ENCODE measurements at regions not wholly inside any gene's neighbourhood (a gene's known extent, or its start where the extent isn't known, plus 50 kb on each side); places are given as distances from the start of the nearest gene placed in this dataset.

DNA sequence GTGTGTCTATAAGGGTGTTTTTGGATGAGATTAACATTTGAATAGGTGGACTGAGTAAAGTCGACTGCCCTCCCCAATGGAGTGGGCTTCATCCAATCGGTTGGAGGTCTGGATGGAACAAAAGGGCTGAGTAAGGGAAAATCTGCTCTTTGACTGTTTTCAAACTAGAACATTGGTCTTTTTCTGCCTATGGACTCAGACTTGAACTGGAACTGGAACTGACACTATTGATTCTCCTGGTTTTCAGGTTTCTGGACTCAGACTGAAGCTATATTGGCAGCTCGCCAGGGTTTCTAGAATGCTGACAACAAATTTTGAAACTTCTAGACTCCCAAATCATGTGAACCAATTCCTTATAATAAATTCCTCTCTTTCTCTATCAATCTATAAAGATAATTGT, 498.9 kb upstream of the EPHA7 start:
- no peak for ATAC-seq
- H3K9me3 Mint-ChIP-seq, result peaks cover 15% of the 10 kb centered on the region
- H3K27ac Mint-ChIP-seq, result no peak overlapping the region
- no peaks in the 10 kb centered on the region for H3K27me3 Mint-ChIP-seq
- no peaks in the 10 kb centered on the region for H3K36me3 Mint-ChIP-seq
- H3K4me3 Mint-ChIP-seq, result no peak overlapping the region
- H3K4me1 Mint-ChIP-seq (ENCODE audit: low read depth in 2 of 2), result no peaks in the 10 kb centered on the region
- no peak for DNase-seq (ENCODE audit: low spot score)

DNA sequence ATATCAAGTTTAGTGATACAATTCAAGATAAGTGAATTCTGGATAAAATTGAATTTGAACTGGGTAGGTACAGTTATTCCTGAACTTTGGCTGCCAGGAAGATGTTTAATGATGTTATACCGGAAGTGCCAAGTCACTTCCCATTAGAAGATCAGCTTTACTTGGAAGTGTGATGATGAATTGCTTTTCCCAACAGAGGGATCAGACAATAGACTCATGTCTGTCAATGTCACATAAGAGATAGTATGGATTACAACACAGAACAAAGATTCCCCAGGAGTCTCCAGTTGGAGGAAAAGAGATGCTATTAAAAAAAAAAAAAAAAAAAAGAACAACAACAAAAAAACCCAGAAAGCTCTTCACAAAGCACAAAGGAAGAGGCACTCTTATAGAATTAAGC, 497.9 kb upstream of the EPHA7 start:
- H3K4me1 Mint-ChIP-seq (ENCODE audit: low read depth in 2 of 2), result no peaks in the 10 kb centered on the region
- H3K27ac Mint-ChIP-seq, result no peak overlapping the region
- H3K4me3 Mint-ChIP-seq, result no peak overlapping the region
- ATAC-seq (no peak), DNase-seq (ENCODE audit: low spot score) (no peak)
- peaks cover 21% of the 10 kb centered on the region for H3K9me3 Mint-ChIP-seq
- H3K27me3 Mint-ChIP-seq, result no peaks in the 10 kb centered on the region
- no peaks in the 10 kb centered on the region for H3K36me3 Mint-ChIP-seq

DNA sequence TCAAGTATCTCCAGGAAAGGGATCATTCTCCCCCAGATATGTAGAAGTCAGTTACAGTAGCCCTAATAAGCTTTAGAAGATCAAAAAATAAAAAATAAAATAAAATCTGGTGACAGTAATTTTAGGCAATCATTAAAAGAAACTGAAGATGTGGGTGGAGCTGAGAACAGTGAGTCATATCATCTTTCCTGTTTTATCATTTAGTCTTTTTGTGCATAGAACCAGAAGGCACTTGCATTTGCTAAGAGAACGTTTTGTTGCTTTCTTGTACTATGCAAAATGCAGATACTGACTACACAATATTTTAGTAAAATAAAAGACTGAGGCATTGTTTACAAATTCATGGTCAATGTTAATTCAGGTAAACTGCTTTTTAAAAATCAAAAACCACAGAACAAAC, 497.4 kb upstream of the EPHA7 start:
- Mint-ChIP-seq H3K36me3 (no peaks in the 10 kb centered on the region), H3K4me1 (ENCODE audit: low read depth in 2 of 2) (no peaks in the 10 kb centered on the region), H3K9me3 (peaks cover 24% of the 10 kb centered on the region), H3K27ac (no peak overlapping the region), H3K4me3 (no peak overlapping the region), H3K27me3 (no peaks in the 10 kb centered on the region)
- no peak for DNase-seq (ENCODE audit: low spot score)
- no peak for ATAC-seq

DNA sequence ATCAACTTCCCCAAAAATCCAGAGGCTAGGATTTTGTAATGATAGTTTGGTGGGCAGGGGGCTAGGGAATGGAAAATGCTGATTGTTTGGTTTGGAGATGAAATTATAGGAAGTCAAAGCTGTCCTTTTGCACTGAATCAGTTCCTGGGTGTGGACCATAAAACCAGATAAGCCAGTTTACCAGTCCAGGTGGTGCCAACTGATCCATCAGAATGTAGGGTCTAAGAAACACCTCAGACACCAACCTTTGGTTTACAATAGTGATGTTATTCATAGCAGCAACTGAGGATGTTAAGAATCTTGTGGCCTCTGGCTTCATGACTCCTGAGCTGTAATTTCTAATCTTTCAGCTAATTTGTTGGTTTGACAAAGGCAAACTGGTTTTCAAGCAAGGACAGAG, 496.6 kb upstream of the EPHA7 start:
- H3K4me3 Mint-ChIP-seq, result no peak overlapping the region

DNA sequence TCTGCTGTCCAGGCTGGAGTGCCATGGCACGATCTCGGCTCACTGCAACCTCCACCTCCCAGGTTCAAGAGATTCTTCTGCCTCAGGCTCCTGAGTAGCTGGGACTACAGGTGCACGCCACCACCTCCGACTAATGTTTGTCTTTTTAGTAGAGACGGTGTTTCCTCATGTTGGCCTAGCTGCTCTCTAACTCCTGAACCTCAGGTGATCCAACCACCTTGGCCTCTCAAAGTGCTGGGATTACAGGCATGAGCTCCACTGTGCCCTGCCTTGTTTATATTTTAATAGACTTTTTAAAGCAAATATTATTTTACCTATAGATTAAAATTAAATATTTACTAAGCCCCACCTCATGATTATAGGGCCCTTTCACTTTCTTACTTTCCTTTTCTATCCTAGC, 483.2 kb upstream of the EPHA7 start:
- Mint-ChIP-seq H3K9me3 (peaks cover 11% of the 10 kb centered on the region), H3K27ac (no peak overlapping the region), H3K27me3 (no peaks in the 10 kb centered on the region), H3K36me3 (peaks cover 5% of the 10 kb centered on the region), H3K4me1 (ENCODE audit: low read depth in 2 of 2) (no peaks in the 10 kb centered on the region), H3K4me3 (no peak overlapping the region)
- ATAC-seq, result no peak
- no peak for DNase-seq (ENCODE audit: low spot score)

More for the DNA sequence above, 496.6 kb upstream of the EPHA7 start:
- Mint-ChIP-seq H3K36me3 (no peaks in the 10 kb centered on the region), H3K27me3 (no peaks in the 10 kb centered on the region), H3K9me3 (peaks cover 25% of the 10 kb centered on the region), H3K4me1 (ENCODE audit: low read depth in 2 of 2) (no peaks in the 10 kb centered on the region), H3K27ac (no peak overlapping the region)
- DNase-seq (ENCODE audit: low spot score), result no peak
- ATAC-seq, result no peak

DNA sequence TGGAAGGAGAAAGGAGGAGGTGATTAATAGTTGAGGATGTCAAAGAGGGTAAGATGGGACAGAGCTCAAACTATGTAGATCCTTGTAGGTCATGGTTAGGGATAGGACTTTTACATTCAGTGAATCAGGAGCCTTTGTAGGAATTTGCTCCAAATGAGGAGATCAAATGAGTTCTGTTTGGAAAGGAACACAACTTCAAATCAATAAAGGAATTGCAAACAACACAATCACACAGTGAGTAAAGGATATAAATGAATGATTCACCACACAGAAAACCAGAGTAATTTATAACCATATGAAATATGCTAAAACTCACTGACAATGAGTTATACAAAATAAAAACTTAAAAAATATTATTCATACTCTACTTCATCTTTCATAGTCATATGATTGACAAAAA, 480.8 kb upstream of the EPHA7 start:
- ATAC-seq (no peak), DNase-seq (ENCODE audit: low spot score) (no peak)
- no peaks in the 10 kb centered on the region for H3K4me1 Mint-ChIP-seq (ENCODE audit: low read depth in 2 of 2)
- no peak overlapping the region for H3K4me3 Mint-ChIP-seq
- peaks cover 13% of the 10 kb centered on the region for H3K9me3 Mint-ChIP-seq
- H3K36me3 Mint-ChIP-seq, result no peaks in the 10 kb centered on the region
- no peaks in the 10 kb centered on the region for H3K27me3 Mint-ChIP-seq
- H3K27ac Mint-ChIP-seq, result no peak overlapping the region

DNA sequence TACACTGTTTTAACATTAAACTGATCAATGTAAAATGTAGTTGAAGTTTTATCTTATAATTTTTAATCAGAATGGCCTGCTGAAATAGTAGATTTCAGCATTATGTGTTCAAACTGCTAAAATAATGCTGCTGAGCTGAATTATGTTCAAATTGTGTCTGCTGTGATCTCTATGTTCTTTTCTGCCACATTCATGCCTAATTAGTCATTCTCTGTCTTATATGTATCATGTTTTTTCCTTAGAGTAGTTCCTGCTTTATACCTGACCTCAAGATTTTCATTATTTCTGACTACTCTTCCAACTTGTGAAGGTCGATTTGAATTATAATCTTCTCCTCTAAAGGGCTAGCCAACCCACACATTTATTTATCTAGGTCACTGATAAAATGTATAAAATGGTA, 476.7 kb upstream of the EPHA7 start:
- peaks cover 20% of the 10 kb centered on the region for H3K9me3 Mint-ChIP-seq
- no peaks in the 10 kb centered on the region for H3K4me1 Mint-ChIP-seq (ENCODE audit: low read depth in 2 of 2)
- no peak overlapping the region for H3K27ac Mint-ChIP-seq
- ATAC-seq (no peak), DNase-seq (ENCODE audit: low spot score) (no peak)
- no peak overlapping the region for H3K4me3 Mint-ChIP-seq
- H3K36me3 Mint-ChIP-seq, result no peaks in the 10 kb centered on the region
- no peaks in the 10 kb centered on the region for H3K27me3 Mint-ChIP-seq

DNA sequence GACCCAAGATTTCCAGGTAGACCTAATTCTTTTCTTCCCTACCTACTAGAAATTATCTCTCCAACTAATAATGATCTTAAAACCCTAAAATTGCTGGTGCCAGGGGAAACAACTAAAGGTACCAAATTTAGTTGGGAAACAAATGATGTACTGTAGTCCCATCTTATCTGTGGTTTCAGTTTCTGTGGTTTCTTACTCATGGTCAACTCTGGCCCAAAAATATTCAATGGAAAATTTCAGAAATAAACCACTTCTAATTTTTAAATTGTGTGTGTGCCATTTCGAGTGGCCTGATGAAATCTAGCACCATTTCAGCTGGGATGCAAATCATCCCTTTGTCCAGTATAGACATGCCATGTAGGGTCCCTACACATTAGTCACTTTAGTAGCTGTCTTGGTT, 475.2 kb upstream of the EPHA7 start:
- no peaks in the 10 kb centered on the region for H3K27me3 Mint-ChIP-seq
- H3K4me1 Mint-ChIP-seq (ENCODE audit: low read depth in 2 of 2), result no peaks in the 10 kb centered on the region
- peaks cover 16% of the 10 kb centered on the region for H3K9me3 Mint-ChIP-seq
- no peak overlapping the region for H3K4me3 Mint-ChIP-seq
- ATAC-seq (no peak), DNase-seq (ENCODE audit: low spot score) (no peak)
- H3K27ac Mint-ChIP-seq, result no peak overlapping the region
- no peaks in the 10 kb centered on the region for H3K36me3 Mint-ChIP-seq

DNA sequence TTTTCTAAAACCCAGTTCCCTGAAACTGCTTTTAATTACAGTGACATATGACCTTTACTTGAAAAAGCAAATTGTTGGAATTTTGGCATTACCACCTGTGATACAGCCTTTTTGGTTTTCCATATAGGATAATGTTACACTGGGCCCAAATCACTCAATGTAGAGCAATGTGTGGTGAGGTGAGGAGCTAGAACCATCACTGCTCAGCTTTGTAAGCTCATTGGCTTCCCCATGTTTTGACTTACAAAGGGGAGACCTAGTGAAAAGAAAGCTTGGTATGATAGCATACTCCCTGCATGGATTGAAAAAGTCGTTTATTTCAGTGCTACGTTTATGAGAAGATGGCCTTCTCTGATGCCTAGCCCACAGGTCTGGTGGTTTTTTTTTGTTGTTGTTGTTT, 470.4 kb upstream of the EPHA7 start:
- no peak for ATAC-seq
- Mint-ChIP-seq H3K27ac (no peak overlapping the region), H3K9me3 (peaks cover 7% of the 10 kb centered on the region), H3K27me3 (no peaks in the 10 kb centered on the region), H3K4me1 (ENCODE audit: low read depth in 2 of 2) (no peaks in the 10 kb centered on the region), H3K4me3 (no peak overlapping the region), H3K36me3 (no peaks in the 10 kb centered on the region)
- no peak for DNase-seq (ENCODE audit: low spot score)

DNA sequence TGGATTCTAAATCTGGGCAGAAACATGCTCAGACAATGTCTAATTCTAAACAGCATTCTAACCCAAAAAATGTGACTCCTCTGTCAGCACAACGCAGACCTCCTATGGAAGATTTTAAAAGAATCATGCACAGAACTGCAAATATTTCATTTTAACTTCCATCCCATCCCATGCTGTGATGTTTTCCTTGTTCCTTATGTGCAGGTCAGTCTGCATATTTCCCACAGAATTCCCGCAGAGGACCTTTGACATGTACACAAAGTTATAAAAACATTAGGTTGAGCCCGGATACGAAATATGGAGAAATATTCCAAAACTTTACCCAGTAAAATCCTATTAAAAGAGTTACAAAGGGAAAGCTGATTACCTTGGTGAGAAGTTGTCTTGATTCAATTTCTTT, 467.1 kb upstream of the EPHA7 start:
- ATAC-seq (no peak), DNase-seq (ENCODE audit: low spot score) (no peak)
- H3K27ac Mint-ChIP-seq, result no peak overlapping the region
- peaks cover 2% of the 10 kb centered on the region for H3K9me3 Mint-ChIP-seq
- H3K36me3 Mint-ChIP-seq, result no peaks in the 10 kb centered on the region
- no peaks in the 10 kb centered on the region for H3K4me1 Mint-ChIP-seq (ENCODE audit: low read depth in 2 of 2)
- H3K27me3 Mint-ChIP-seq, result no peaks in the 10 kb centered on the region
- no peak overlapping the region for H3K4me3 Mint-ChIP-seq

DNA sequence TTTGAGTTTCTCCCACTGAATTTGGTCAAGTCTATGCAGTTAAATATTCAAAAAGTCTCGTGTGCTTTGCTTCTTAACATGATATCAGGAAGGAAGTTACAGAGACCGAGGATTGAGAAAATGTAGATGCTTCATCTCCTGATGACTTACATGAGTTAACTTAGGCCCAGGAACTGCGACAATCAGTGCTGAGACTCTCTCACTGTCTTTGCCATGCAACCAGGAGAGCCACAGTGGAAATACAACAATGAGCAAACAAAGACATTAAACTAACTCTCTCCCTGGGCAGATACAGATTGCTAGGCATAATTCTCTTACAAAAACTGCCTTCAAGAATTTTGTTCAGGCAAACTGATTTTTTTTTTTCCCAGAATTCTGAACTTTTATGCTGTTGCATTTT, 440.6 kb upstream of the EPHA7 start:
- Mint-ChIP-seq H3K27ac (no peak overlapping the region), H3K36me3 (no peaks in the 10 kb centered on the region), H3K27me3 (no peaks in the 10 kb centered on the region), H3K4me3 (no peak overlapping the region), H3K9me3 (peaks cover 16% of the 10 kb centered on the region), H3K4me1 (ENCODE audit: low read depth in 2 of 2) (no peaks in the 10 kb centered on the region)
- no peak for ATAC-seq
- no peak for DNase-seq (ENCODE audit: low spot score)

DNA sequence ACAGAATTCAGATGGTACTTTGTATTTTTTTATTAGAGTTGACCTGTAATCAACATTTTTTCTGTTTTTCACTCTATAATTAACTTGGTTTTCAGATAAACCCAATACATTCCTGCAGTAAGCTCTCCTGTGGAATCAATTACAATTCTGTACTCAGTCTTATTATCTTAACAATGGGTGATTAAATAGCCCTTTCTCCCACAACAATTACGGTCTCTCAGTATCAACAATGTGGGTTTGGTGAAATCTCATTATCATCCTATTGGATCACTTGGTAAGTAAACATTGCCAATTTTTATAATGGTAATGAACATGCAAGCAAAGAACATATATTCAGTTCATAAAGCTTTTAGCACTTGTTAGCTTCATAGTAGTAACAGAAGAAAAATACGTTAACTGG, 438.9 kb upstream of the EPHA7 start:
- Mint-ChIP-seq H3K4me3 (no peak overlapping the region), H3K27ac (no peak overlapping the region), H3K4me1 (ENCODE audit: low read depth in 2 of 2) (no peaks in the 10 kb centered on the region), H3K9me3 (peaks cover 16% of the 10 kb centered on the region), H3K36me3 (no peaks in the 10 kb centered on the region), H3K27me3 (no peaks in the 10 kb centered on the region)
- DNase-seq (ENCODE audit: low spot score) (no peak), ATAC-seq (no peak)

DNA sequence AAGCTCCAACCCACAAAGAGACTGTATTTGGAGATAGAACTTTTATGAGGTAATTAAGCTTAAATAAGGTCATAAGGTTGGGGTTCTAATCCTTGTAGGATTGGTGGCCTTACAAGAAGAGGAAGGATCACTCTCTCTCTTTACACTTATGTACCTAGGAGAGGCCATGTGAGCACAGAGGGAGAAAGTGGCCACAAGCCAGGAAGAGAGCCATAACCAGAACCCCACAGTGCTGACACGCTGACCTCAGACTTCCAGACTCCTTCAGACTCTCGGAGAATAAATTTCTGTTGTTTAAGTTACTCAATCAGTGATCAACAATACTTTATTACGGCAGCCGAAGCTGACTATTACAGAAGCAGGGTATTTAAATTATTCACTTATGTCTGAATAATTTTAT, 430.5 kb upstream of the EPHA7 start:
- Mint-ChIP-seq H3K4me1 (ENCODE audit: low read depth in 2 of 2) (no peaks in the 10 kb centered on the region), H3K27ac (no peak overlapping the region), H3K4me3 (no peak overlapping the region), H3K36me3 (no peaks in the 10 kb centered on the region), H3K9me3 (peaks cover 4% of the 10 kb centered on the region), H3K27me3 (no peaks in the 10 kb centered on the region)
- DNase-seq (ENCODE audit: low spot score) (no peak), ATAC-seq (no peak)

DNA sequence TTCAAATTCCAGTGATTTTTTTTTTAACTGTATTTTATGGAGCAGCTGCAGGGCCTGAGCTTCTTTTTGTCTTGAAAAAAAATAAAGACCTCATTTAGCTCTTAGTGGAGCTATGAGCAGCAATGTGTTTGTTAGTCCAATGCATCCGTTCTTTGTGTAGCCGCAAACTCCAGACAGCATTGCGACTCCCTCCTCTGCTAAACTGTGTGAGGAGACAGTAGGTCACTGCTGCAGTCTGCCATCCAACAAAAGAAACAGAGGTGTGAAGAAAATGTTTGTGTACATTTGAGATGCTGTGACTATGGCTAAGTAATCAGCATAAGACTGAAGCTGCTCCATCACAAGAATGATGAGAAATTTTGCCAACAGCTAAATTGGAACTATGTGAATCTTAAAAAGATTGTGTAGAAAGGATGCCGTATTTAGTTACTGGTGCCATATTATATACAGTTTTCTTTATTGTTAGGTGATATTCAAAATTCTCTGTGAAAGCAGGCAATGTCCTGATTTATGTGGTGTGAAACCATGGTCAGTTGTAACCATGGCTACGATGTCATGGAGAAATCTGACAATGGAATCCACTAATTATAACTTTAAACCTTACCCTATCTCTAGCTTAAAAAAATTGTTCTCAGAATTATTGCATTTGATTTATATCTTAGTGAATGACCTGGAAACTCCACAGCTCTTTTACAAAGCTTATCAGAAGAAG, 428.8 kb upstream of the EPHA7 start:
- Mint-ChIP-seq H3K27ac (no peak overlapping the region), H3K36me3 (no peaks in the 10 kb centered on the region), H3K27me3 (no peaks in the 10 kb centered on the region), H3K4me3 (no peak overlapping the region), H3K4me1 (ENCODE audit: low read depth in 2 of 2) (no peaks in the 10 kb centered on the region), H3K9me3 (peaks cover 4% of the 10 kb centered on the region)
- DNase-seq (ENCODE audit: low spot score) (no peak), ATAC-seq (no peak)

DNA sequence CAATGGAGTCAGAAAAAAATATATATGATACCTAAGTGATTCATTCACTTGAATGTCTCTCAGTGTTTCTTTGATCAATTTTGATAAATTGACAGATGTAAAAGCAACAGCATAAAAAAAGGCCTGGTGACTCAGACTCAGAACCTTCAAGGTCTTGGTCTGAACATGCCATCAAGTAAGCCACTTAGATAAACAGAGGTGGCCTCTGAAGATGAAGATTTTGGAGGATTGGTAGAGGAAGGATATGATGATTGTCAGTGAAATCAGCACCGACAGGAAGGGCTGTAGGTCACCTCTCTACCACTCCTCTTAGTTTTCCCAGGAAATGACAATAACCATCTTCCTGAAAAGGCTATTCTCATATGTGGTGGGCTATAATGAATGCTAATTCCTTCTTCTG, 422.8 kb upstream of the EPHA7 start:
- no peak overlapping the region for H3K27ac Mint-ChIP-seq
- H3K4me1 Mint-ChIP-seq (ENCODE audit: low read depth in 2 of 2), result no peaks in the 10 kb centered on the region
- H3K9me3 Mint-ChIP-seq, result peaks cover 7% of the 10 kb centered on the region
- H3K36me3 Mint-ChIP-seq, result no peaks in the 10 kb centered on the region
- DNase-seq (ENCODE audit: low spot score), result no peak
- ATAC-seq, result no peak
- no peak overlapping the region for H3K4me3 Mint-ChIP-seq
- no peaks in the 10 kb centered on the region for H3K27me3 Mint-ChIP-seq

Data from natural killer cell treated with Interleukin-12 subunit alpha and Interleukin-12 subunit beta and Interleukin-15 and Interleukin-18, amount 100 ng/mL, for 72 hours (primary cell).